H54 (cell line): ENCODE measurements at regions not wholly inside any gene's neighbourhood (a gene's known extent, or its start where the extent isn't known, plus 50 kb on each side); places are given as distances from the start of the nearest gene placed in this dataset.

Experiments
- DNase-seq: peaks from one replicate; pipeline ENCODE4 v3.0.0; 2011; ENCODE audit warnings: low spot score, mixed read lengths; ENCODE audit not compliant: insufficient read length
- FAIRE-seq: peaks from 3 replicates; lab custom pipeline; 2011; peaks lifted over from hg19 to GRCh38; lab: Jason Lieb, UNC
- POLR2A ChIP-seq: IDR thresholded peaks from 2 replicates; pipeline ENCODE4 v1.6.1; 2011; ENCODE audit warnings: low read depth, mild to moderate bottlenecking, low read length

- DNase-seq (no peak), FAIRE-seq (no peak)
- TF ChIP-seq POLR2A, result no peak
Observed at GRCh38 chr10:42997151-42997848, 79.6 kb upstream of the RET start.

GRCh38 chr10:42997849-42998165, 79.1 kb upstream of the RET start:
- no peak for DNase-seq
- FAIRE-seq, result no peak

DNA sequence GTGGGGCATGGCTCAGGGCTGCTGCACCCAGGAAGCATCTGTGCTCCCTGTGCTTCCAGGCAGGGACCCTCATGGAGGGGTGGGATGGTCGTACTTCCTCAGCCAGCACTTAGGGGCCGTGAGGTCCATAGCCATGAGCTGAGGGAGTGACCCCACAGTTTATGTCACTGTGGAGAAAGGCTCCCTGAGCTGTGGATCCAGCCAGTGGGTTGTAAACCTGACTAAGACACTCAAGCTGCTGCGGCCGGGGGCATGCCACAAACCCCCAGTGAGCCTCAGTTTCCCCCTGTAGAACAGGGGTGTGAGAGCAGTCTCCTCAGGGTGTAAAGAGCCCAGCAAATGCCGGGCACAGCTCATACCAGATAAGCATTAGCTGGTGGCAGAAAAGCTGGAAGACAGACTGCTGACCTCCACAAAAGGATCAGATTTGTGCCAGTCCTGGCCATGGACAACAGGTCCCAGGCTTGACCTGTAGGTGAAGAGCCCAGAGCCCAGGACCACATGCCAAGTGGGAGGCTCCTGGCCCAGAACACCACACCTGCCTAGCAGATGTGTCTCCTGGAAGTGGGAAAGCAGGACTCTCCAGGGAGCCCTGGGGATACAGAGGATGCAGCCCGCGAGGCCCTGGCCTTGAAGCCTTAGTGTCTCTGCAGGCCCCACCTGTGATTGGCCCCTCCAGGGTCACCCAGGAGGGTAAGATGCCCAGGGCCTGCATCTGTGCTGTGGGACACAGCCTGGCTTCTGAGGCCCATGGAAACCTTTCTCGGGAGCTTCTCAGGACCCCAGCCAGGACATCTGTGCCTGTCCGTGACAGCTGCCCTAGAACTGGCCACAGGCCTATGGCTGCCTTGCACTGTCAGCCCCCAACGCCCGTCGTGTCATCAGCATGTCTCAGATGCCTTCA, 78.1 kb upstream of the RET start:
- no peak for FAIRE-seq

More at GRCh38 chr10:42997849-42998165, 79.1 kb upstream of the RET start:
- no peak for TF ChIP-seq POLR2A

DNA sequence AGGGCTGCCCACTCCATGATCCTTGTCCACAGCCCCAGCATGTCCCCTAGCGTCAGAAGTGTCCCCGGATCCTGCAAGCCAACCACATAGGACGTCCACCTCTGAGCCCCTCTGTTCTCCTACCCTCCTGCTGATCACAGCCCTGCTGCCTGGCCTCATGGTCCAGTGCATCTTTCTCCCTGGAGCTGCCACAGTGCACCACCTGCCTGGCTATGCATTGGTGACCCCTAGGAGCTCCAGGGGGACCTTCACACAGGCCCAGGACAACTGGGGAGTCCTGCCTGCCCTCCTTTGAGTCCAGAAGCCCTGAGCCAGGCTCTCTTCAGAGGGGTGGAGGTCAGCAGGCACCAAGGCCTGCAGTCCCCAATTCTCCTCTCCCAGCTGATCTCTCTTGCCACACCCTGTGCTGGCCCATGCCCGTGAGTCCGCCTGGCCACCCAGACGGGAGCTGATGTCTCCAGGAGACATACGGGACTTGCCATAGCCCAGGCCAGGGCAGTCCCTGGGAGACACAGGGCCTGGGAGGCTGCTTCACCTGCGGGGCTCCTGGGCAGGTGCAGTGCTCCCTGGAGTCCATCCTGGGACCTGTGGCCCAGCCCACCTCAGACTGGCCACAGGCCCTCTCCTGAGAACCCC, 77.4 kb upstream of the RET start:
- TF ChIP-seq POLR2A, result no peak
- FAIRE-seq (no peak), DNase-seq (no peak)

More for the DNA sequence above, 78.1 kb upstream of the RET start:
- no peak for TF ChIP-seq POLR2A
- DNase-seq, result no peak

- FAIRE-seq, result no peak
- no peak for DNase-seq
- no peak for TF ChIP-seq POLR2A
Observed at GRCh38 chr10:43000021-43000411, 76.9 kb upstream of the RET start.

GRCh38 chr10:43000651-43001426, 76.0 kb upstream of the RET start:
- DNase-seq (no peak), FAIRE-seq (no peak)
- TF ChIP-seq POLR2A, result no peak

DNA sequence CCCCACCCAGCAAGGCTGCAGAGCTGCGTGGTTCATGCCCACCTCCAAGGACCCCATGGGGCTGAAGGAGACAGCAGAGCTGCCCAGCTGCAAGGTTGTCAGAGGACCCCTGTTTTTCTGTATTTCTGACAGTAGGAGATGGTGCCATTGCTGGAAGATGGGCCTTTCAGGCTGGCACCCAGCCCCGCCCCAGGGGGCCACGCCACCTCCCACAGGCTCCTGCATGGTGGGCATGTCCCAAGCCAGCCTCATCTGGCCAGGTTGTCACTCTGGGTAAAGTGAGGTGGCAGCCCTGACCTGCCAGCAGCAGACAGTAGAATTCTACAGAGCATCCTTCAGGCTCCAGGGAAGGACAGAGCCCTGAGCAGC, 75.5 kb upstream of the RET start:
- no peak for TF ChIP-seq POLR2A
- DNase-seq (no peak), FAIRE-seq (no peak)

GRCh38 chr10:43002596-43002995, 74.3 kb upstream of the RET start:
- TF ChIP-seq POLR2A, result no peak
- no peak for FAIRE-seq
- DNase-seq, result no peak

GRCh38 chr10:43006490-43006889, 70.4 kb upstream of the RET start:
- FAIRE-seq, result no peak
- TF ChIP-seq POLR2A, result no peak
- no peak for DNase-seq

DNA sequence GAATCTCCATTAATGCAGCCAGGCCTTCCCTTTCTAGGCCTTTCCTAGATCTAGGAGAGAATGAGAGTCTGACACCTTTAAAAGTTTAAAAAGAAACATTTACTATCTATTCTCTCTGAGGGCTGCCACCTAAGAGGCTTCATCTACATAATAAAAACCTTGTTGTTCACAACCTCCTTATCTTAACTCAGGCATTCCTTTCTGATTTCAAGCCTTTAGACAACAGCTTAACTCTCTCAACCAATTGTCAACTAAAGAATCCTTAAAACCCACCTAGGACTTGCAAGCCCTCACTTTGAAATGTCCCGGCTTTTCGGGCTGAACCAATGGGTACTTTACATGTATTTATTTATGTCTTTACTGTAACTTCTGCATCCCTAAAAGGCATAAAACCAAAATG, 64.3 kb upstream of the RET start:
- FAIRE-seq, result no peak
- no peak for DNase-seq
- TF ChIP-seq POLR2A, result no peak

DNA sequence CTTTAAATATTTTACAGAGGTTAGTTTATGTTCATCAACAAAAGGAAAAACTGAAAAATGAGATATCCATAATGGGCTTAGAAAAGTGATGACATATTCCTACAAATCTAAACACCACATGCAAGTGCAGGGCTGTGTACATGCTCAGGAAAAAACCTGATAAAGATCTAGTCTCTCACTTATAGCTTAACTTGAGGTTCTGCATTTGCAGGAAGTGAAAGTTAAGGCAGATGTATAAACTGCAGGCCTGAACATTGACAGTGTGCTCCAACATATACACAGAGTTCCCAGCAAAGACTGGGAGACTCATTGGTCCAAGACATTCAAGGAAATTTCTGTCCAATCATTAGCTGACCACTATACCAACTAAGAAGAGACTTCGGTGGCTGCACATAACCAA, 63.8 kb upstream of the RET start:
- DNase-seq (no peak), FAIRE-seq (no peak)
- TF ChIP-seq POLR2A, result no peak

- FAIRE-seq, result no peak
- no peak for TF ChIP-seq POLR2A
- DNase-seq, result no peak
Observed at GRCh38 chr10:43024524-43024923, 52.3 kb upstream of the RET start.

DNA sequence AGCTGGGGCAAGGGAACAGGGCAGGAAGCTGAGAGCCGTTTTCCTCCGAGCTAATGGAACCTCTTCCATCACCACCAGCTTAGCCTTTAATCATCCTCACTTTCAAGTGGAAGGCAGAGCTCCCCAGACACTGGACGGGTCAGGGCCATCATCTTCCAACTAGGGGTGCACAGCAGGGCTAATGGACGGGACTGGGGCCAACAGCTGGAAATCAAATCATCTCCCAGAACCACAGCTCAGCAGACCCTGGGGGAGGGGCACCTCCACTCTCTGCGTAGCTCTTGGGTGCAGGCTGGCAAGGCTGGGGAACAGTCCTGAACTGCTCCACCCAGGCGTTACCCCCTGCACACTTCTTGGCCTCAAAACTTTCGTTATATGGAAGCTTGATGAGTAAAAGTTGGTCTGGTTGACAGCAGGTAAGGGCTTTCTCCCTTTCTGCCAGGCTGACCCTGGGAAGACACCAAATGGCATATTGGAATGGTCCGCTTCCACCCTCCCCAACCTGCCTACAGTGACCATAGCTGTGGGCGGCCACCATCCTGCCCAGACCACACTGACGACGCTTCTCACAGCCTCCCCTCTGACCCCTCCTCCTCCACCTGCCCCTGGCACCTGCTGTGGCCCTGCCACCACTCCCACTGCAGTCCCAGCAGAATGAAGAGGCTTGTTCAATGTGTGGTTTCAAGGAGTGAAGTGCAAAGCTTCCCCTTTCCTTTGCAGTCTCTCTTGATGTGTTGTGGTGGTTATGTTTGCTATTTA, 51.7 kb upstream of the RET start:
- FAIRE-seq, result no peak
- no peak for DNase-seq
- no peak for TF ChIP-seq POLR2A
